AG10803 (cell line): ENCODE measurements at regions not wholly inside any gene's neighbourhood (a gene's known extent, or its start where the extent isn't known, plus 50 kb on each side); places are given as distances from the start of the nearest gene placed in this dataset.

Experiments
- DNase-seq: peaks from one replicate; pipeline ENCODE4 v3.0.0; 2010; ENCODE audit warnings: low read depth
- H3K4me3 ChIP-seq: 2 replicates; pipeline ENCODE4 v1.5.1; 2011; ENCODE audit warnings: mild to moderate bottlenecking, low read length, control low read depth
- TF ChIP-seq, protein P1 (sequence below): conservative IDR thresholded peaks from 2 replicates; pipeline ENCODE4 v1.5.1; 2011; ENCODE audit warnings: mild to moderate bottlenecking, low read length, control low read depth, inconsistent platforms

DNA sequence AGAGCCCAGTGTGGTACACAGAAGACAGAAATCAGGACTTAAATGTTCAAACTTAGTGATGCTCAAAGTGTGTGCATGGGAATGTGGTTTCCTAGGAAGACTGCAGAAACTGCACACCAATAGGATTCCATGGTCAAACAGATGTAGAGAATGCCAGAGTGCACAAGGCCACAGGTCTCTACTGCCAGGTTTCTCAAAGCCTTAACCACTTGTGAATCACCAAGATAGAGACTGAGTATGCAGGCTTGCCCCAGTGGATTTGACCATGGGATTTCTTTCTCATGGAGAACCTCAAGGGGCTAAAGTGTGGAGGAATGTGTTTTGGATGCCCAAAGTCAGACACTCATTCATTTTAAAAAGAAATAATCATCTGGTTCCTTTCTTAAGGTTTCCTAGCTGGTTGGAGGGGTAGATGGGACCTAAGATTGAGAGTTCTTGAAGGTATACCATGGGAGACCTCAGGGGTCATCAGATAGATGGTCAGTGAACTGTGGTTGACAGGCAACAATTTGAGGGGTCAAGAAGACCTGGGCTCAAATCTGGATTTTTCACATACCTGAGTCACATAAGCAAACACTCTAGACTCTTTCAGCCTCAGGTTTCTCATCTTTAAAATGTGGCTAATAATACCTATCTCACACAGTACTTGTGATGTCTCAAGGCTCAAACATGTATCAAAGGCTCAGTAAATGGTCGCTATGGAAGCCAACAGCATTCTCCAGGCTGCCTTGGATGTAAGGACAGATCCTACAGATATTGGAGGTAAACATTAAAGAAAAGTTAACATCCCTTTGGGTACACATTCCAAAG is 81.1 kb downstream of the BOD1 start:
- no peak overlapping the region for H3K4me3 ChIP-seq
- TF ChIP-seq, protein P1, sequence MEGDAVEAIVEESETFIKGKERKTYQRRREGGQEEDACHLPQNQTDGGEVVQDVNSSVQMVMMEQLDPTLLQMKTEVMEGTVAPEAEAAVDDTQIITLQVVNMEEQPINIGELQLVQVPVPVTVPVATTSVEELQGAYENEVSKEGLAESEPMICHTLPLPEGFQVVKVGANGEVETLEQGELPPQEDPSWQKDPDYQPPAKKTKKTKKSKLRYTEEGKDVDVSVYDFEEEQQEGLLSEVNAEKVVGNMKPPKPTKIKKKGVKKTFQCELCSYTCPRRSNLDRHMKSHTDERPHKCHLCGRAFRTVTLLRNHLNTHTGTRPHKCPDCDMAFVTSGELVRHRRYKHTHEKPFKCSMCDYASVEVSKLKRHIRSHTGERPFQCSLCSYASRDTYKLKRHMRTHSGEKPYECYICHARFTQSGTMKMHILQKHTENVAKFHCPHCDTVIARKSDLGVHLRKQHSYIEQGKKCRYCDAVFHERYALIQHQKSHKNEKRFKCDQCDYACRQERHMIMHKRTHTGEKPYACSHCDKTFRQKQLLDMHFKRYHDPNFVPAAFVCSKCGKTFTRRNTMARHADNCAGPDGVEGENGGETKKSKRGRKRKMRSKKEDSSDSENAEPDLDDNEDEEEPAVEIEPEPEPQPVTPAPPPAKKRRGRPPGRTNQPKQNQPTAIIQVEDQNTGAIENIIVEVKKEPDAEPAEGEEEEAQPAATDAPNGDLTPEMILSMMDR: no peak
- peak; percentile 68 for DNase-seq

DNA sequence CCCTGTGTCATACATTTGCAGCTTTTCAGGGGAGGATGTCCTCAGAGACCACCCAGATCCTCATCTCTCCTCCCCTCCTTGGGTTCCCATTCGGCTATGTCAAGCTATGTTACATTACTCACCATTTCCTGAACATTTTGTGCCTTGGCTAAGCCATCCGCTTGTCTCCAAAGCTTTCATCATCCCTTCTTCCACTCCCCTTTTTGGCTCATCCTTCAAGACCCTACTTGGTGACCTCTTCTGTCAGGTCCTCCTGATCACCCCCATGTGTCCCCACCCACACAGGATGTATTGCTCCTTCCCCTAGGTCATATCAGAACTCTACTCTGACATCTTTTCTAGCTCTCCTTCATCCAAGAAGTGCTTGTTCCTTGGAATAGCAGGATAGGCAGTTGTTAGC is 81.8 kb downstream of the BOD1 start:
- no peak for DNase-seq
- H3K4me3 ChIP-seq: no peak overlapping the region
- TF ChIP-seq, protein P1: no peak

GRCh38 chr5:173534031-173534430 is 82.4 kb downstream of the BOD1 start:
- TF ChIP-seq, protein P1: no peak
- no peak overlapping the region for H3K4me3 ChIP-seq
- DNase-seq: no peak

DNA sequence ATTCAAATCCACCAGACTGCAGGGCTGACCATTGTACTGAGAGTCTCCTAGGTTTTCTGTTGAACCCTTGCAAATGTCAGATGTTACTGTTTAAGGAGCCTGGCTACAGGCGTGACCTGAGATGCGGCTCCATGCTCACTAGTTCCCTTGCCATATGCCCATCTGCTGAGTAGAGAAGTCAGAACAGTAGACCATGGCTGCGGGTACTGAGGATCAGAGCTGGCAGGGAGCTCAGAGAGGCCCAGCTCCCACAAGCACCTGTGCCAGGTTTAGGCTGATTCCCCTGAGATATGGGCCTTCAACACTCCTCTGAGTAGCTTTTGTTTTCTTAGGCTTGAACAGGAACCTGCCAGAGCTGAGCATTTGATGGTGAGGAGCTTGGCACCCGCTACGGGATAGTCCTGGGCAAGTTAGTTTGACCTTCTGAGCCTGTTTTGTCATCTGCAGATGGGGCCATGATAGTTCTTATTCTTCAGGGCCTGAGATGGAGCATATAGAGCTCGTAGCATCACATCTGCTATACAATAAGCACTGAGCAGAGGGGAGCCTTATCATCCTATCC is 83.7 kb downstream of the BOD1 start:
- H3K4me3 ChIP-seq: no peak overlapping the region
- TF ChIP-seq, protein P1: no peak
- DNase-seq: no peak

DNA sequence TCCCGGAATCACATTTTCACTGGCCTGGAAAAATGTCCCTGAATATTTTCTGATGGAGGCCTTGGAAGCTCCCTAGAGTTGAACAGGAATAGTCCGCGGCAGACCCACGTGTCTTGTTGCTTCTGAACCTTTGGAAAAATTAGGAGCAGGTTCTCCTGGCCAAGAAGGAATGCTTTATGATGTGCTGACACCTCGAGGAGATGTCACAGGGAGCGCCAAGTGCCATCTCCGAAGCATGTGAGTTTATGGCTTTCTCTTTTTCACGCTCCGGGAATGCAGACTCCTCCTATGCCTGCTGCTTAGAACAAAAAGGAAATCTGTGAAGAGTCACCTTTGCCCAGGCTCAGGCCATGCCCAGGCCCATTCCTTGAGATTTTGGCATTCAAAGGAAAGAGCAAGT is 84.6 kb downstream of the BOD1 start:
- H3K4me3 ChIP-seq: no peak overlapping the region
- TF ChIP-seq, protein P1: no peak
- DNase-seq: no peak

- no peak for DNase-seq
- TF ChIP-seq, protein P1: no peak
- no peak overlapping the region for H3K4me3 ChIP-seq
Measured at GRCh38 chr5:173530547-173530946, 85.9 kb downstream of the BOD1 start.

DNA sequence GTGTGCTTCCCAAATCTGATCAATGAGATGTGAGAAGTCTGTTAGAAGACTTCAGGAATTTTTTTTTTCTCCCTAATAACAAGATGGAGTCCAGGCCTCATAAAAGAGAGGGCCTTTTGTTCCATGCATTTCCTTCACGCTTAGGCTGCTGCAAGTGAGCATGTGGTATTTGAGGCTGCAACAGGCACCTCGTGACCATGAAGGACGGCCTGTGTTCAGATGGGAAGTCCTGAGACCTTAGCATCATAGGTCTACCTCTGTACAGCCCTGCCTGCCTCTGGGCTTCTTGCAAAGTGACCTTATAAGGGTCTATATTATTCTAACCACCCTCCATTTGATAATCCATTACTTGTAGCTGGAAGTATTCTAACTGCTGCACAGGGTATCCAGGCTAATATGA is 86.6 kb downstream of the BOD1 start:
- no peak for DNase-seq
- no peak overlapping the region for H3K4me3 ChIP-seq
- TF ChIP-seq, protein P1: no peak
